ENCODE measurements at regions not wholly inside any gene's neighbourhood (a gene's known extent, or its start where the extent isn't known, plus 50 kb on each side); places are given as distances from the start of the nearest gene placed in this dataset.
"Not testable (repeated sequence)": the region's sequence is repeated elsewhere in the genome, so short reads cannot be mapped to it uniquely, and the experiment has no call there.

GRCh38 chr17:77800816-77801215, 157.7 kb upstream of the TNRC6C start:
- DNase-seq (ENCODE audit: low spot score), result no peak

DNA sequence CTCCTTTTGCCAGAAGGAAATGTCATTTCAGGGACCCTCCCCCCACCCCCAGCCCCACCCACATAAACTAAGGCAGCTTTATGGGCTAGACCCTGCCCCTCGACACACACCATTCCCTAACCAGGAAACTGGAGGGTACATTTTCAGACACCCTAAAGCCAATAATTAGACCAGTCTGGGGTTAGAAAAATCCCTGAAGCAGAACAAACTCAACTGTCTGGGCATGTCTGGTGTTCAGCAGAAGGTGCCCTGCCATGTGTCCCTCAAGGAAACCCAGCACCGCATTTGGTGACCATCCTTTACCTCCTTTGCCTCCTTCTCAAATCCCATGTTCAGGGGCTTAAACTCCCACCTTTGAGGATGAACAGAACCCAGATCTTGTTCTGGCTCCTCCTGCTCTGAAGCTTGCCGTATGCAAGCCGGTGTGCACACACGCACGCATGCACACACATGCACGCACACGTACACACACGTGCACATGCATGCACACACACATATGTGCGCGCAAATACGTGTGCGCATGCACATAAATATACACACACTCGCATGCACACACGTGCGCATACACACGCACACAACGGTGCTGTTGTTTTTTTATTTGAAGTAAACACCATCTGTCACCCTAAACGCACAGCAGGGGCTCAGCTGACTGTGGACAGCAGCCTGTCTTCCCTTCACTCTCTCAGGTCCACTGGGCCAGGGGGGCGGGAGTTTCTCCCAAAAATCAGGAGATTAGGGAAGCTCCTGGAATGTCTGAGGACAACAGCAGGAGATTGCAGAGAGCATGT, 156.8 kb upstream of the TNRC6C start:
- DNase-seq (ENCODE audit: low spot score), result no peak

DNA sequence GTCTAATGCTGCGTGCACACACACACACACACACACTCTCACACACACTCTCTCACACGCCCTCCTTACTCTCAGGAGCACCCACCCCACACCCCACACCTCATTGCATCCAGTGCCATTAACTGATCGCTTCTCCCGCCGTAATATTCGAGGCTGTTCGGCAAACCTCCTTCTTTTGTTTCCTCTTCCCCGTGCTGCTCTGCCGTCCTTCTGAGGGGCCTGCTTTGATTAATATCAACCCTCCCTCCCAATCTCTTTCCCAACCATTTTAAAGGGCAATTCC, 156.2 kb upstream of the TNRC6C start:
- DNase-seq (ENCODE audit: low spot score), result no peak

GRCh38 chr17:77802811-77803220, 155.7 kb upstream of the TNRC6C start:
- peak; percentile 15 for DNase-seq (ENCODE audit: low spot score)

DNA sequence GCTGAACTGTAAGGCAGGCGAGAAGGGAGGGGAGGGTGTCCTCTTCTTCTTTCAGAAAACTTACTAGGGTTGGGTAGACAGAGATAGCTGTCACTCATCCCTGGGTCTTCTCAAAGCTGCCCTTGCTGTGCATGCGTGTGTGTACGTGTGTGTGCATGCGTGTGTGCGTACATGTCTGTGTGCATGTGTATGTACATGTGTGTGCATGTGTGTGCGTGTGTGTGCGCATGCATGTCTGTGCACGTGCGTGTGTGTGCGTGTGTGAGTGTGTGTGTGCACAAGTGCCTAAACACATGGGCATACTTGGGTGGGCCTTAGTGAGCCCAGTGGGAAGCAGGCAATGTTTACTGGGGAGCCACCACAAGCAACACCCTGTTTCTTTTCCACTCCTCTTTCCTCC, 154.8 kb upstream of the TNRC6C start:
- no peak for DNase-seq (ENCODE audit: low spot score)

DNA sequence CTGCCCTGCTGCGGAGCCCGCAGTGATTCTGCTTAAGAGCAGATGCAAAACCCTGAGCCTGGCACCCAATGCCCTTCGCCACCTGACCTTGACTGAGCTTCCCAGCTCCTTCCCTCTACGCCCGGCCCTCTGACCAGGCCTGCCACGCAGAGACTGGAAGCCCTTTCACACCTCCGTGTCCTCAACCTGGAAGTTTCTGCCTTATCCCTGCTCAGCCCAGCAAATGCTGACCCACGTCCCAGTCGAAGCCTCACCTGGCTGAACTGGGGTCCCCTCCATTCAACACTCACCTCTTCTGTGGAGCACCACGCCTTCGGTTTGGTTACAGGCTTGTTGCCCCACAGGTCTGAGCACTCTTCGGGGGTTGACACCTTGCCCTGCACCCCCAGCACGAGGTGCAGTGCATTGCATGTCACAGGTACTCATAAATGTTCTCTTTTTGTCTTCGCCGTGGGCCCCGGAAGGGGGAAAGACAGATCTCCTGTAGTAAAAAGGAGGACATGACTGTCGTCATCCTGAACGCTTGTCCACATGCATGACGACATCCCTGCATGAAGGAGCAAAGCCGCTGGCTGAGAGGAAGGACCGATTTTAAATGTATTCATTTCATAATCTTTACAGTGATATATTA, 153.6 kb upstream of the TNRC6C start:
- no peak for DNase-seq (ENCODE audit: low spot score)

GRCh38 chr17:77805970-77806369, 152.5 kb upstream of the TNRC6C start:
- not testable (repeated sequence) for DNase-seq (ENCODE audit: low spot score)

- no peak for DNase-seq (ENCODE audit: low spot score)
Measured at GRCh38 chr17:77807051-77807745, 151.3 kb upstream of the TNRC6C start.

DNA sequence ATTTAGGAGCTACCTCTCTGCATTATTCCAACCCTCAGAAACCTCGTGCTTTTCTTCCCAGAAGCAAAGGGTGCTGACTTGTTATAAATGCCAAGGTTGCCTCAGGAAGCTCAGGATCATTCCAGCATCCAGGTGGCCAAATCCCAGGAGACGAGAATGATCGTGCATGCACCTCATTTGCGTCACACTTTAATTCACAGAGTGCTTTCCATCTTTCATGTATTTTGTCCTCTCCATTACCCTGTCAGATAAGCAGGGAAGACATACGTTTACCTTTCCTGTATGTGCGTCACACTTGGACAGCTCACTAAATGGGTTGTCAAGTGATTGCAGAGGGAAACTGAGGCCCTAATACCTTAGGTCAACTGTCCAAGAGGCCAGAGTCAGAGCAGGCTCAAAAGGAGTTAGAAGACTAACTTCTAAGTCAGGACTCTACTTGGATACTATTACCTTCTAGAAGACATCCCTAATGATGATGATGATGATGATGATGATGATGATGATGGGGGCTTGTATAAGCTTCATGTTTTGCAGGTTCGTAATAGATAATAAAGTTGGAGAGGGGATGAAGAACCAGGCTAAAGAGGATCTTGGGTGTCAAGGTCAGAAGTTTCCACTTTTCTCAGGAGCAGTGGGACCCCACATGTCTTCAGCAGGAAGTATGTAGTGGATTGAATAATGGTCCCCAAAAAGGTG, 150.6 kb upstream of the TNRC6C start:
- no peak for DNase-seq (ENCODE audit: low spot score)

GRCh38 chr17:77808686-77809425, 149.6 kb upstream of the TNRC6C start:
- DNase-seq (ENCODE audit: low spot score), result no peak

DNA sequence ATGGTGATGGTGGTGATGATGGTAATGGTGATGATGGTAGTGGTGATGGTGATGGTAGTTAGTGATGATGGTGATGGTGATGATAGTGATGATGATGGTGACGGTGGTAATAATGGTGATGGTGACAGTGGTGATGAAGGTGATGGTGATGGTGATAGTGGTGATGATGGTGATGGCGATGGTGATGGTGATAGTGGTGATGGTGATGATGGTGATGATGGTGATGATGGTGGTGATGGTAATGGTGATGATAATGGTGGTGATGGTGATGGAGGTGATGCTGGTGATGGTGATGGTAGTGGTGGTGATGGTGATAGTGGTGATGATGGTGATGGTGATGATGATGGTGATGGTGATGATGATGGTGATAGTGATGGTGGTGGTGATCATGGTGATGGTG, 148.7 kb upstream of the TNRC6C start:
- DNase-seq (ENCODE audit: low spot score), result no peak

DNA sequence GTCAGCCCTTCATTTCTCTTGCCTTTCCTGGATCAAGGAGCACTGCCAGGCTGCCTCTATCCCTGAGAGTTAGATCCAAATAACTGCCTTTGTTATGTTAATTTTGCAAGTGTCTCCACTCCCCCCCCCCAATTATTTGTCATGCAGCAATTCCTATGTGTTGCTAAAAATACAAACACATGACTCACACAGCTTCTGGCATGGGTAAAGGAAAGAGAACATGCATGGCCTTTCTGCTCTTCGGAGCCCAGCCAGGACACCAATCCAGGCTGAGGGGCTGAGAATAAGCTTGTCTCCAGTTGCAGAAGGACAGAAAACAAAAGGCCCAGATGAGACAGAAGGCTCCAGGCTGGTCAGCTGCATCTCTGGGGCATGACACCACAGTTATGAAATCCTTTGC, 148.0 kb upstream of the TNRC6C start:
- no peak for DNase-seq (ENCODE audit: low spot score)

DNA sequence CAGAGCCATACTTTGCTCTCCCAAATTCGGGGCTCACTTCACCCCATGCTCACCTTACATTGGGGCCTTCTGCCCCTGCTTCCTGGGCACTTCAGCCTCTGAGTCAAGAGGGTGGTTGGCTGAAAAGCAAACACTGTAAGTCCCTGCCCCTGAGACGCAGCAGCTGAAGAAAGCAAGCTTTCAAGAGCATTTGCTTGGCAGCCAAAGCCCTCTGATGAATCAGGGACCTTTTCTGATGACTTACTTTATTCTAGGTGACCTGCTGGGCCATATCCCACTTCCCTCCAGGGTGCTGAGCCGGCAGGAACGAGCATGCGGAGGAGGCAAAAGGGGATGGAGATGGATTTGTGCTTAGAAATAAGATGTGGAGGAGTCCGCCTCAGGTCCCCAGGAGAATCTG, 147.0 kb upstream of the TNRC6C start:
- DNase-seq (ENCODE audit: low spot score), result no peak

- DNase-seq (ENCODE audit: low spot score), result no peak
Measured at GRCh38 chr17:77814091-77814772, 144.3 kb upstream of the TNRC6C start.

DNA sequence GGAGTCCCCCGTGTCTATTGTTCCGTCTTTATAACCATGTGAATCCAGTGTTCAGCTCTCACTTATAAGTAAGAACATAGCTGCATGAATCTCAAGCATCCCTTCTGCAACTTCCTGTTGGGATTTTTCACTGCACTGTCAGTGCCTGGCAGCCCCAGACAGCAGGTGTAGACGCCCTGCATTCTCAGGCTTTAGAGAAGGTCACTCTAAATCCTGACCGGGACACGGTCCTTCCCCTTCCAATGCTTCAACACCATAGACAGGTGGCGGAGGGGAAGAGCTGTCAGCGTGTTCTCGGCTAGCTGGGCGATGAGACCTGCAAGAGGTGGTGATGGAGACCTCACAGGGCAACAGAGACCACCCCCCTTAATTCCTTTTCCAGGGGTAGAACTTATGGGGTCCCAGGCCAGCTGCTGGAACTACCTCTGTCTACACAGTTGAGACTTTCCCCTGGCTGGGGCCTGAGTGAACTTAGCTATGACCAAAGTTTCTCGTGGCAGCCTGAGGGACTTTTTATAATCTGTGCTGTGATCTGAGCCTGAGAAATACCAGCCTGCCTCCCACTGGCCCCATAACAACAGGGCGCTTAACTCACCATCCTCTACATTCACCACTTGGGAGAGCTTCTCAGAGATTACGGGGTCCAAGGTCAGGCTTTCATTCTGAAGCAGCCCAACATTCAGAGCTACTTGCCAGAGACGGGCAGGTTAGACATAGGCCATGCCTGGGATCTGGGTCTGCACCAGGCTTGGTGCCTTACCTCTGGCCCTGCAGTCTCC, 143.2 kb upstream of the TNRC6C start:
- no peak for DNase-seq (ENCODE audit: low spot score)

GRCh38 chr17:77817953-77818352, 140.6 kb upstream of the TNRC6C start:
- DNase-seq (ENCODE audit: low spot score), result no peak

- DNase-seq (ENCODE audit: low spot score), result no peak
Measured at GRCh38 chr17:77819497-77819896, 139.0 kb upstream of the TNRC6C start.

GRCh38 chr17:77821114-77821513, 137.4 kb upstream of the TNRC6C start:
- DNase-seq (ENCODE audit: low spot score), result no peak

GRCh38 chr17:77822302-77823030, 136.0 kb upstream of the TNRC6C start:
- no peak for DNase-seq (ENCODE audit: low spot score)

Measured in kidney tubule cell (primary cell).